Skeletal muscle satellite cell (primary cell): ENCODE measurements at regions not wholly inside any gene's neighbourhood (a gene's known extent, or its start where the extent isn't known, plus 50 kb on each side); places are given as distances from the start of the nearest gene placed in this dataset.

Experiments
- H3K27me3 ChIP-seq: 2 replicates; pipeline ENCODE4 v1.7.0; 2013; ENCODE audit warnings: low read length; ENCODE audit not compliant: control insufficient read depth, insufficient read depth
- H3K36me3 ChIP-seq: 2 replicates; pipeline ENCODE4 v1.7.0; 2013; ENCODE audit warnings: mild to moderate bottlenecking, control low read depth, low read length; ENCODE audit not compliant: insufficient read depth
- H3K4me1 ChIP-seq: 2 replicates; pipeline ENCODE4 v1.7.0; 2013; ENCODE audit warnings: low read length; ENCODE audit not compliant: control insufficient read depth, insufficient read depth
- H3K4me2 ChIP-seq: 2 replicates; pipeline ENCODE4 v1.7.0; 2013; ENCODE audit warnings: mild to moderate bottlenecking, low read length
- H3K4me3 ChIP-seq: 2 replicates; pipeline ENCODE4 v1.7.0; 2013; ENCODE audit warnings: low read length
- H3K9ac ChIP-seq: 2 replicates; pipeline ENCODE4 v1.7.0; 2013; ENCODE audit warnings: mild to moderate bottlenecking, low read depth, low read length, moderate library complexity
- H3K9me3 ChIP-seq: replicated peaks from 2 replicates; pipeline ENCODE4 v1.7.0; 2013; ENCODE audit warnings: mild to moderate bottlenecking, control low read depth, low read length

DNA sequence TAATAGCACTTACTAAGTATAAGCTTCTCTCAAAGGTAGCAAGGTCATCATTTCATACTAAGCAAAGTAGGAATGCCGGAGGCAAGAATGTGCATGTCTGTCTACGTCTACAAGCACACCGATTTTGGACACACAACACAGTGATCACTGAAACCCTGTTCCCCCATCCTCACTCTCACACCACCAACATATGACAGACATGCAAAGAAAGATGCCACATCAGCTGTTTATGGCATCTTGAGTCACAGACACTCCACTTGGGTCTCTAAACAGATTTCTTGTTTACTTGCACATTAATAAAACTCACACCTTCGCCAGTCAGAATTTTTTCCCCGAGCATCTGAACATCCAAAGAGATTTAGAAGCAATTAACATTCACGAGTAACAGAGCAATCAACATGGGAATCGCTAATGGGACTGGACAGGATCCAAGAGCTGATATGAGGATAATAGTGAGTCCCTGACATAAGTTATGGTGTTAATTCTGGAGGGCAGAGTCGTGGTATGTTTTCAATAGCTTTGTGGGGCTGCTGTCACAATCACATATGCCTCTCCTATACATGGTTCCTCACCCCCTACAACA lies 324.1 kb downstream of the DHX15 start:
- peaks cover 3% of the 10 kb centered on the region for H3K27me3 ChIP-seq
- no peak overlapping the region for H3K4me3 ChIP-seq
- H3K4me1 ChIP-seq: peaks cover 19% of the 10 kb centered on the region
- H3K36me3 ChIP-seq: no peaks in the 10 kb centered on the region
- H3K9me3 ChIP-seq: no peaks in the 10 kb centered on the region
- H3K4me2 ChIP-seq: no peak overlapping the region
- H3K9ac ChIP-seq: no peak overlapping the region

DNA sequence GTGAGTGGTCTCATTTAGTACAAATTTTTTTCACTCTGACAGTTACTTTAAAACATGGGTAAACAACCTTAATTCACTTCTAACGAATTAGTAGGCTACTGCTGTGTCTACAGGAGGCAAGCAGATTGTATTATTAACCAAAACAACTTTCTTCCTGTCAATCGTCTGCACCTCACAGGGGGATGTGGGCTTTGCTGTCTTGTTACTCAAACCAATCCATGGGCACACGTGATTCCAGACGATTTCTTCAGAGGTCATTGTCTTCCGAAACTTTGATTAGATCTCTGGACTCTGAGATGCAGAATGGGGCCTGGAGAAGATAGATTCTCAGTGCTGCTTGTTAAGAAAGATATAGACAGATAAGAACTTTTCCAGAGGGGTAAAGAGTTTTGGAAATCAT lies 327.8 kb downstream of the DHX15 start:
- peaks cover 3% of the 10 kb centered on the region for H3K27me3 ChIP-seq
- no peaks in the 10 kb centered on the region for H3K36me3 ChIP-seq

DNA sequence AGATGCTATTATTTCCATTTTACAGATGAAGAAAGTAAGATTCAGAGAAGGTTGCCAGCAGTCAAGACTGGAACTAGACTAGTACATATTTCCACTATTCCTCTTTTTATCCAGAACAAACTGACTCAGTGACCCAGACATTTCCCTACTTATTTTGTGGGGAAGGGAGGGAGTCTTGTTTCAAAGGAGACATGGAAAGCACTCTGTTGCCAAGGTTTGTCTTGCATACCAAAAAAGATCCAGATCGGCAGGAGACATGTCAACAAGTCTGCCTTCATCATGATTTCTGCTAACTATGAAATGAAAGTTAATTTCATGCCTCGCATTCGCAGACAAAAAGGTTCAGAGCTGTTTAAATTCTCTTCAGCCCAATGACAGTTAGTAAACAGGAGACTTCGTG lies 328.3 kb downstream of the DHX15 start:
- Histone ChIP-seq H3K9me3 (no peaks in the 10 kb centered on the region), H3K4me2 (no peak overlapping the region), H3K36me3 (no peaks in the 10 kb centered on the region), H3K4me3 (no peak overlapping the region), H3K4me1 (peaks cover 4% of the 10 kb centered on the region), H3K27me3 (peaks cover 3% of the 10 kb centered on the region), H3K9ac (no peak overlapping the region)

More for the DNA sequence above, 327.8 kb downstream of the DHX15 start:
- no peak overlapping the region for H3K4me3 ChIP-seq
- H3K4me2 ChIP-seq: no peak overlapping the region
- H3K9me3 ChIP-seq: no peaks in the 10 kb centered on the region
- H3K4me1 ChIP-seq: peaks cover 9% of the 10 kb centered on the region
- no peak overlapping the region for H3K9ac ChIP-seq

- H3K4me3 ChIP-seq: no peak overlapping the region
- H3K9me3 ChIP-seq: no peaks in the 10 kb centered on the region
- peaks cover 8% of the 10 kb centered on the region for H3K4me1 ChIP-seq
- no peaks in the 10 kb centered on the region for H3K36me3 ChIP-seq
- H3K9ac ChIP-seq: no peak overlapping the region
- no peak overlapping the region for H3K4me2 ChIP-seq
- peaks cover 3% of the 10 kb centered on the region for H3K27me3 ChIP-seq
Observed at GRCh38 chr4:24252121-24252520, 332.2 kb downstream of the DHX15 start.

GRCh38 chr4:24251589-24251988 lies 332.8 kb downstream of the DHX15 start:
- no peak overlapping the region for H3K4me2 ChIP-seq
- H3K4me3 ChIP-seq: no peak overlapping the region
- H3K27me3 ChIP-seq: peaks cover 3% of the 10 kb centered on the region
- peaks cover 8% of the 10 kb centered on the region for H3K4me1 ChIP-seq
- H3K9ac ChIP-seq: no peak overlapping the region
- no peaks in the 10 kb centered on the region for H3K9me3 ChIP-seq
- no peaks in the 10 kb centered on the region for H3K36me3 ChIP-seq

- Histone ChIP-seq H3K9me3 (no peaks in the 10 kb centered on the region), H3K9ac (no peak overlapping the region), H3K4me3 (no peak overlapping the region), H3K27me3 (no peaks in the 10 kb centered on the region), H3K4me1 (peaks cover 8% of the 10 kb centered on the region), H3K36me3 (no peaks in the 10 kb centered on the region), H3K4me2 (no peak overlapping the region)
Observed at GRCh38 chr4:24249972-24250371, 334.4 kb downstream of the DHX15 start.

DNA sequence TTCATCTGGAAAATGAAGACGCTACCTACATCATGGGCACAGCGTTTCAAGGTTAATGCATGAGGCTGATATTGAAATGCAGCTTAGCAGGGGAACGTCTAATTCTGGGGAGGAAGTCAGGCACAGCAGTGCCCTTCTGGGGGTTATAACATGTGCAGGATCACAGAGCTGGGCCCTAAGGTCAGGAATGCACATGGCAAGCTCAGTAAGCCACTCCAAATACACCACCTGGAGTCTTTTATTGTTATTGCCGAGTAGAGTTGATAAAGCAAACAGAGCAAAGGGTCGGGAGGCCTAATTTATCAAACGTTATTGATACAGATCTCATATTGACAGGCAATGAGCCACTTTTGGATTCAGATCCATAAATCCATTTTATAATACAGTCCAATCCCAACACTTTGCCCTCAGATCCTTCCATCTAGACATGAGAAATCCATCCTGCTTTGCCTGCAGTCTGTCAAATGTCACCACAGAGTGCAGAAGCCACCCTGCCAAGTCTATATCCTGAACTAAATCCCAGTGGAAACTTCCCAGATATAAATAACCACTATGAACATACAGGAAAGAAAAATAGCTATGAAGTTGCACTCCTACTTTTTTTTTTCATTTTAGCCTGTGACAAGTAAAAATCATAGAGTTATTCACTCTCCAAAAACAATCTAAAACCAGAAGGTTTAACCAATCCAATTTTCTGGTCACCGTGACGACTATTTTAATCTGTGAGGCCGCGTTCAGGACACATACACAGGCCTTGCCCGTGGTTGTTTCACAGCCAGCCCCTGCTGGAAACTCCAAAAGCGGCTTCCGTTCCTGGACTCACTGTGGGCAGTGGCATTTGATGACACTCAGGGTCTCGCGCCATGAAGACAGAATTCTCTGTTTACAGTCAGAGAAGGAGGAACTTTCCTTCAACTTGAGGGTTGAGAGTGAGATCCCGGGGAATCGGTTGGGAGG lies 335.4 kb downstream of the DHX15 start:
- Histone ChIP-seq H3K4me2 (peak overlapping the region; percentile 19), H3K27me3 (no peaks in the 10 kb centered on the region), H3K36me3 (no peaks in the 10 kb centered on the region), H3K9me3 (no peaks in the 10 kb centered on the region), H3K4me3 (no peak overlapping the region), H3K9ac (peak overlapping the region; percentile 37), H3K4me1 (peaks cover 8% of the 10 kb centered on the region)

GRCh38 chr4:24245491-24245820 lies 338.9 kb downstream of the DHX15 start:
- H3K4me1 ChIP-seq: peaks cover 8% of the 10 kb centered on the region
- H3K27me3 ChIP-seq: peaks cover 5% of the 10 kb centered on the region
- H3K9ac ChIP-seq: no peak overlapping the region
- no peak overlapping the region for H3K4me2 ChIP-seq
- no peaks in the 10 kb centered on the region for H3K36me3 ChIP-seq
- no peak overlapping the region for H3K4me3 ChIP-seq
- H3K9me3 ChIP-seq: no peaks in the 10 kb centered on the region

GRCh38 chr4:24244663-24245490 lies 339.5 kb downstream of the DHX15 start:
- Histone ChIP-seq H3K4me2 (no peak overlapping the region), H3K4me1 (peaks cover 8% of the 10 kb centered on the region), H3K4me3 (no peak overlapping the region), H3K36me3 (no peaks in the 10 kb centered on the region), H3K9me3 (no peaks in the 10 kb centered on the region), H3K9ac (no peak overlapping the region), H3K27me3 (peaks cover 6% of the 10 kb centered on the region)

DNA sequence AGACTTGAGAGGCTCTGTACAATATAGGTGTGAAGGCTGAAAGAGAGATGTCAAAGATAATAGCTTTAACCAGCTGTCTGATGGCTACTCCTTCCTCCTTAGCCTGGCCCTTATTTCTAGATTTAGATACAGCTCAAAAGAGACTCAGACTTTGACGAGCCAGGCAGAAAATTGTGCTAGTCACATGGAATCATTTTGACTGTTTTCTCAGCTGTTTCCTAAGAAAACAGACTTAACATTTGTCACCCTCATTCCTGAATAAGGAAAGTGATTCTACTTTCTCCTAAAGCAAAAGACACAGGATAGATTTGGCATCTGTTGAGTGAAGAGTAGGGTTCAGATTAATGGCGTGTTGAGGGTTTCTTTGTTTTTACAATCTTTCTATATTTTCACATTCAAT lies 340.7 kb downstream of the DHX15 start:
- no peak overlapping the region for H3K4me2 ChIP-seq
- H3K36me3 ChIP-seq: no peaks in the 10 kb centered on the region

DNA sequence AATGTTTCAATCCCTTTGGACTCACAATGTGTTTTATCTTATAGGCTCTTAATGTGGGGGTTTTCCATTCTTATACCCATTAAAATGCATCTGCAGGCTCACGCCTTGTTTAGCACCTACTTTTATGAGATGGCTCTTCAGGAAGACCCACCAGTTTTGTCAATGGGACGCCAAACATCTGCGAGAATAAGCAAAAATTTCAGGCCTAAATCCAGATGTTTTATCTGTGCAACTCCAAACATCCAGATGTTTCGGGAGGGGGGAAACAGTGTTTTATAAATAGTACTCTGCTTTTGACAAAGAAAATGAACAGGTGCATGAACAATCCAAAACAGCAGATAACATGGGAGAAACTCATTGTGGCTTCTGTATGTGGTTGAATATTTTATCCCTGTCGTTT lies 342.8 kb downstream of the DHX15 start:
- Histone ChIP-seq H3K36me3 (no peaks in the 10 kb centered on the region), H3K4me1 (no peaks in the 10 kb centered on the region), H3K4me3 (no peak overlapping the region), H3K9me3 (no peaks in the 10 kb centered on the region), H3K9ac (no peak overlapping the region), H3K27me3 (peaks cover 6% of the 10 kb centered on the region), H3K4me2 (no peak overlapping the region)

More for the DNA sequence above, 340.7 kb downstream of the DHX15 start:
- Histone ChIP-seq H3K9me3 (no peaks in the 10 kb centered on the region), H3K4me1 (no peaks in the 10 kb centered on the region), H3K4me3 (no peak overlapping the region), H3K9ac (no peak overlapping the region), H3K27me3 (peaks cover 6% of the 10 kb centered on the region)
